ENCODE measurements at regions not wholly inside any gene's neighbourhood (a gene's known extent, or its start where the extent isn't known, plus 50 kb on each side); places are given as distances from the start of the nearest gene placed in this dataset.

- no peaks in the 10 kb centered on the region for H3K4me1 Mint-ChIP-seq
- H3K27ac Mint-ChIP-seq, result no peak overlapping the region
- ChIA-PET CTCF (no interaction called here), POLR2A (no interaction called here)
- DNase-seq, result no peak
- no peaks in the 10 kb centered on the region for H3K27me3 Mint-ChIP-seq
- H3K36me3 Mint-ChIP-seq (ENCODE audit: low read depth), result no peaks in the 10 kb centered on the region
- no peak overlapping the region for H3K4me3 Mint-ChIP-seq
- no peaks in the 10 kb centered on the region for H3K9me3 Mint-ChIP-seq
Measured at GRCh38 chr2:241974096-241974495, 104.6 kb downstream of the RTP5 start.

- no peaks in the 10 kb centered on the region for H3K9me3 Mint-ChIP-seq
- ChIA-PET POLR2A (interaction anchor here (1.0 kb wide), 2 partner anchors 9 to 10 kb away, joined by 3 read pairs; no protein-coding TSS in a partner anchor), CTCF (no interaction called here)
- H3K27me3 Mint-ChIP-seq, result no peaks in the 10 kb centered on the region
- H3K4me3 Mint-ChIP-seq, result no peak overlapping the region
- no peak for DNase-seq
- no peaks in the 10 kb centered on the region for H3K4me1 Mint-ChIP-seq
- no peak overlapping the region for H3K27ac Mint-ChIP-seq
- H3K36me3 Mint-ChIP-seq (ENCODE audit: low read depth), result no peaks in the 10 kb centered on the region
Measured at GRCh38 chr2:241974851-241975592, 105.5 kb downstream of the RTP5 start.

- Mint-ChIP-seq H3K4me1 (no peaks in the 10 kb centered on the region), H3K36me3 (ENCODE audit: low read depth) (no peaks in the 10 kb centered on the region), H3K27me3 (no peaks in the 10 kb centered on the region), H3K4me3 (no peak overlapping the region), H3K27ac (no peak overlapping the region), H3K9me3 (no peaks in the 10 kb centered on the region)
- ChIA-PET CTCF (no interaction called here), POLR2A (interaction anchor here (1.0 kb wide), 2 partner anchors 9 kb away, joined by 3 read pairs; no protein-coding TSS in a partner anchor)
- DNase-seq, result no peak
Measured at GRCh38 chr2:241975593-241976284, 106.2 kb downstream of the RTP5 start.

- H3K36me3 Mint-ChIP-seq (ENCODE audit: low read depth), result no peaks in the 10 kb centered on the region
- ChIA-PET POLR2A (interaction anchor here (1.0 kb wide), 1 partner anchor 10 kb away, joined by 3 read pairs; no protein-coding TSS in a partner anchor), CTCF (no interaction called here)
- H3K4me3 Mint-ChIP-seq, result no peak overlapping the region
- no peak overlapping the region for H3K27ac Mint-ChIP-seq
- DNase-seq, result no peak
- no peaks in the 10 kb centered on the region for H3K4me1 Mint-ChIP-seq
- H3K9me3 Mint-ChIP-seq, result no peaks in the 10 kb centered on the region
- H3K27me3 Mint-ChIP-seq, result no peaks in the 10 kb centered on the region
Measured at GRCh38 chr2:241976296-241976695, 106.8 kb downstream of the RTP5 start.

GRCh38 chr2:241977557-241978300, 108.2 kb downstream of the RTP5 start:
- H3K27ac Mint-ChIP-seq, result no peak overlapping the region
- H3K9me3 Mint-ChIP-seq, result no peaks in the 10 kb centered on the region
- H3K27me3 Mint-ChIP-seq, result no peaks in the 10 kb centered on the region
- DNase-seq, result no peak
- CTCF ChIA-PET, result no interaction called here
- POLR2A ChIA-PET, result interaction anchor here (1.1 kb wide), 1 partner anchor 47 kb away, joined by 3 read pairs; no protein-coding TSS in a partner anchor
- no peak overlapping the region for H3K4me3 Mint-ChIP-seq
- no peaks in the 10 kb centered on the region for H3K36me3 Mint-ChIP-seq (ENCODE audit: low read depth)
- H3K4me1 Mint-ChIP-seq, result no peaks in the 10 kb centered on the region

GRCh38 chr2:241978670-241979069, 109.1 kb downstream of the RTP5 start:
- no peak for DNase-seq
- Mint-ChIP-seq H3K27ac (no peak overlapping the region), H3K27me3 (no peaks in the 10 kb centered on the region), H3K9me3 (no peaks in the 10 kb centered on the region), H3K36me3 (ENCODE audit: low read depth) (no peaks in the 10 kb centered on the region), H3K4me1 (no peaks in the 10 kb centered on the region), H3K4me3 (no peak overlapping the region)
- POLR2A ChIA-PET, result interaction anchor here (1.1 kb wide), 1 partner anchor 46 kb away, joined by 3 read pairs; no protein-coding TSS in a partner anchor
- CTCF ChIA-PET, result no interaction called here

- DNase-seq, result no peak
- Mint-ChIP-seq H3K27me3 (no peaks in the 10 kb centered on the region), H3K9me3 (no peaks in the 10 kb centered on the region), H3K27ac (no peak overlapping the region), H3K36me3 (ENCODE audit: low read depth) (no peaks in the 10 kb centered on the region), H3K4me1 (peaks cover 6% of the 10 kb centered on the region), H3K4me3 (no peak overlapping the region)
- ChIA-PET CTCF (no interaction called here), POLR2A (no interaction called here)
Measured at GRCh38 chr2:241980193-241980592, 110.7 kb downstream of the RTP5 start.

- H3K9me3 Mint-ChIP-seq, result peaks cover 2% of the 10 kb centered on the region
- no peaks in the 10 kb centered on the region for H3K27me3 Mint-ChIP-seq
- H3K27ac Mint-ChIP-seq, result no peak overlapping the region
- ChIA-PET POLR2A (no interaction called here), CTCF (interaction anchor here (0.5 to 1.5 kb wide), 2 partner anchors 17 to 31 kb away, joined by 4 read pairs; no protein-coding TSS in a partner anchor)
- DNase-seq, result no peak
- H3K4me1 Mint-ChIP-seq, result peaks cover 12% of the 10 kb centered on the region
- H3K36me3 Mint-ChIP-seq (ENCODE audit: low read depth), result no peaks in the 10 kb centered on the region
- no peak overlapping the region for H3K4me3 Mint-ChIP-seq
Measured at GRCh38 chr2:241981076-241981700, 111.7 kb downstream of the RTP5 start.

GRCh38 chr2:241982706-241983570, 113.4 kb downstream of the RTP5 start:
- Mint-ChIP-seq H3K36me3 (ENCODE audit: low read depth) (no peaks in the 10 kb centered on the region), H3K4me3 (no peak overlapping the region), H3K27me3 (no peaks in the 10 kb centered on the region), H3K4me1 (peaks cover 12% of the 10 kb centered on the region), H3K9me3 (peaks cover 6% of the 10 kb centered on the region), H3K27ac (no peak overlapping the region)
- DNase-seq, result no peak
- ChIA-PET CTCF (no interaction called here), POLR2A (no interaction called here)

- Mint-ChIP-seq H3K27ac (no peak overlapping the region), H3K27me3 (no peaks in the 10 kb centered on the region), H3K4me3 (no peak overlapping the region), H3K36me3 (ENCODE audit: low read depth) (no peaks in the 10 kb centered on the region), H3K9me3 (peaks cover 6% of the 10 kb centered on the region), H3K4me1 (peaks cover 12% of the 10 kb centered on the region)
- CTCF ChIA-PET, result no interaction called here
- POLR2A ChIA-PET, result no interaction called here
- no peak for DNase-seq
Measured at GRCh38 chr2:241983571-241984270, 114.2 kb downstream of the RTP5 start.

- ChIA-PET CTCF (no interaction called here), POLR2A (no interaction called here)
- no peak for DNase-seq
- Mint-ChIP-seq H3K4me3 (no peak overlapping the region), H3K4me1 (peaks cover 12% of the 10 kb centered on the region), H3K36me3 (ENCODE audit: low read depth) (no peaks in the 10 kb centered on the region), H3K27ac (no peak overlapping the region), H3K9me3 (peaks cover 6% of the 10 kb centered on the region), H3K27me3 (no peaks in the 10 kb centered on the region)
Measured at GRCh38 chr2:241984271-241984655, 114.7 kb downstream of the RTP5 start.

GRCh38 chr2:241984658-241985057, 115.1 kb downstream of the RTP5 start:
- H3K4me3 Mint-ChIP-seq, result no peak overlapping the region
- CTCF ChIA-PET, result no interaction called here
- peak overlapping the region; percentile 14 for H3K27ac Mint-ChIP-seq
- H3K36me3 Mint-ChIP-seq (ENCODE audit: low read depth), result no peaks in the 10 kb centered on the region
- no peak for DNase-seq
- H3K27me3 Mint-ChIP-seq, result no peaks in the 10 kb centered on the region
- peaks cover 12% of the 10 kb centered on the region for H3K4me1 Mint-ChIP-seq
- peaks cover 6% of the 10 kb centered on the region for H3K9me3 Mint-ChIP-seq
- POLR2A ChIA-PET, result interaction anchor here (0.8 kb wide), 1 partner anchor 10 kb away, joined by 3 read pairs; no protein-coding TSS in a partner anchor

Data from activated CD4-positive, alpha-beta memory T cell treated with anti-CD3 and anti-CD28 coated beads, Interleukin-2, amount 10 ng/mL, durations not matched to agents 7 days and 5 days (primary cell).